ENCODE measurements at regions not wholly inside any gene's neighbourhood (a gene's known extent, or its start where the extent isn't known, plus 50 kb on each side); places are given as distances from the start of the nearest gene placed in this dataset.

GRCh38 chr6:98589536-98589935 lies 244.8 kb upstream of the POU3F2 start:
- FAIRE-seq (no peak), DNase-seq (ENCODE audit: insufficient read length, low spot score) (no peak)
- TF ChIP-seq CTCF (IDR thresholded peaks at IDR 0.05; ENCODE audit: insufficient read depth, missing control alignments): no peak

GRCh38 chr6:98590136-98590681 lies 244.2 kb upstream of the POU3F2 start:
- FAIRE-seq (no peak), DNase-seq (ENCODE audit: insufficient read length, low spot score) (no peak)
- no peak for TF ChIP-seq CTCF (IDR thresholded peaks at IDR 0.05; ENCODE audit: insufficient read depth, missing control alignments)

DNA sequence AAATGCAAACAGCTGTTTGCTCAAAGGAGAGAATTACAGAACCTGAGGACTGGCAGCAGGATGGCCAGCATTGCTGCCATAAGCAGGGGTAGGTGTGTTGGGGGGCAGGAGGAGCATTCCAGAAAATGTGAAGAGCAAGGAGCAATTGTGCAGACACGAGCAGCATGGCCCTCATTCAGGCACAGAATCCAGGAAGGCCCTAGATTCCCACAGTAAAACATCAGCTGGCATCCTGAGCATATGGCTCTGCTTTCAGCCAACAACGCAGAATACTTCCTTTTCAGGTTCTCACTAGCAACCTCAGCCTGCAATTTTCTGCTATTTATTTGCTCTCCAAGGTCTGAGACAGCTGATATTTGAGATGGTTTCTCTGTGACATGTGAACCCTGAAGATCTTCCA lies 243.4 kb upstream of the POU3F2 start:
- FAIRE-seq (no peak), DNase-seq (ENCODE audit: insufficient read length, low spot score) (no peak)
- no peak for TF ChIP-seq CTCF (IDR thresholded peaks at IDR 0.05; ENCODE audit: insufficient read depth, missing control alignments)

GRCh38 chr6:98593676-98594075 lies 240.7 kb upstream of the POU3F2 start:
- TF ChIP-seq CTCF (IDR thresholded peaks at IDR 0.05; ENCODE audit: insufficient read depth, missing control alignments): no peak
- FAIRE-seq (no peak), DNase-seq (ENCODE audit: insufficient read length, low spot score) (no peak)

DNA sequence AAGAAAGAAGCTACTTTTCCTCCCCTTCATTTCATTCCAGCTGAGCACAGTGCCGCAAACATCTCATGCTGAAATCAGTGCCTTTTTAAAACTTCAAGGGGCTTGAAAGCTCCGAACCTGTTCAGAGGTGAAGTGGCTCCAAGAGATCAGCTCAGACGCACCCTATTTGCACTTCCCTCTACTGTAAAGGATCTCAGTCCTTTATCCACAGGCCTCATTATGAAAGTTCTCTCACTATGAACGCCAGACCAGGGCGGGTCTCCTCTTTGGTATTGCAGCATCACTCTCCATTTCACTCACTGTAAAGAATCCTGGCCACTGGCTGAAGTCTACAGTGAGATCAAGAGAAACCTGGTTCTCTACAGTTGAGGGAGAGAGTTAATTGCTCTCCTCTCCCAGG lies 232.7 kb upstream of the POU3F2 start:
- FAIRE-seq (no peak), DNase-seq (ENCODE audit: insufficient read length, low spot score) (no peak)
- TF ChIP-seq CTCF (IDR thresholded peaks at IDR 0.05; ENCODE audit: insufficient read depth, missing control alignments): no peak

- no peak for FAIRE-seq
- DNase-seq (ENCODE audit: insufficient read length, low spot score): no peak
- TF ChIP-seq CTCF (IDR thresholded peaks at IDR 0.05; ENCODE audit: insufficient read depth, missing control alignments): no peak
Observed at GRCh38 chr6:98605705-98606104, 228.7 kb upstream of the POU3F2 start.

DNA sequence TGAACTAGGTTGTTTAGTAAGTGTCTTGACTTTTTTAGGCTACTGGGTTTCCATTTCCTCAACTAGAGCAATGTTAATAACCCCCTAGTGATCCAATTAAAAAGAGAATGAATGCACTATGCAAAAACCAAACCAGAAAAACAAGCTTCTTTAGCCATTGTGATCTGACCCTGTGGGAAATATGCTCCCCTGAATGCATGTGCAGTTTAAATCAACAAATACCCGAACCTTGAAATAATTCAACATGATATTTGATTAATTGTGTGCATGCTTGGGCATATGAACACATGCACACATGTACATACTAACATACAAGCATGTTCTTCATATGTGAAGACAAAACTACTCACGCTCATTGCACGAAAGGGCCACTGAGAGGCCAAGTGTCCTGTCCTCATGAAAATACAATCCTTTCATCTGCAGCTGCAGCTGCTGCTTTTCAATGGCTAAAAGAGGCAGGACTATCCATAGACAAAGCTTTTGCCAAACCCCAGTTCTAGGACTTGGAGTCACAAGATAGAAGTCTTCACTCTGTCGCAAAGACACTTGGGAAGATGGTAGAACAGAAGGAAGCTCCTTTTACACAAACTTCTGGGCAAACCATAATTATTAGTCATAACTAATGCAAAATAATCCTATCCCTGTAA lies 207.1 kb upstream of the POU3F2 start:
- FAIRE-seq (no peak), DNase-seq (ENCODE audit: insufficient read length, low spot score) (no peak)
- TF ChIP-seq CTCF (IDR thresholded peaks at IDR 0.05; ENCODE audit: insufficient read depth, missing control alignments): no peak
